IMR-90 (cell line): ENCODE measurements at regions not wholly inside any gene's neighbourhood (a gene's known extent, or its start where the extent isn't known, plus 50 kb on each side); places are given as distances from the start of the nearest gene placed in this dataset.

Experiments
- ATAC-seq: fragments of 200-7000 bp; cut with Tn5 transposase; 2 replicates; pipeline ENCODE4 v1.9.1; 2020; ENCODE audit warnings: low read depth, mild to moderate bottlenecking, moderate library complexity
- BruUV-seq: library from RNA; stranded (reverse); fragments of 400-500 nt; replicated peaks from 2 replicates; lab custom pipeline; 2021; lab: Mats Ljungman, UMichigan
- CTCF ChIA-PET: fragments of 300-600 bp; formaldehyde crosslinking; extraction: SDS; loops from one replicate; lab custom pipeline; 2021; ENCODE audit warnings: antibody characterized with exemption; lab: Yijun Ruan, JAX
- POLR2A ChIA-PET: fragments of 300-600 bp; sonication (Branson Sonifier 250); formaldehyde crosslinking; loops from one replicate; lab custom pipeline; 2022; ENCODE audit warnings: antibody characterized with exemption; ENCODE audit not compliant: unreplicated experiment; lab: Charles Lee
- DNase-seq: peaks from one replicate; pipeline ENCODE4 v3.0.0; 2013
- H2AFZ ChIP-seq: replicated peaks from 2 replicates; pipeline ENCODE3; 2013; ENCODE audit warnings: low read length, mild to moderate bottlenecking; ENCODE audit not compliant: poor library complexity
- H2AK5ac ChIP-seq: 2 replicates; pipeline ENCODE4 v1.6.1; 2013; ENCODE audit warnings: low read depth, low read length, inconsistent platforms
- H2AK9ac ChIP-seq: replicated peaks from 2 replicates; pipeline ENCODE3; 2013; ENCODE audit warnings: mild to moderate bottlenecking, low read depth, low read length, moderate library complexity; ENCODE audit not compliant: poor library complexity
- H2BK120ac ChIP-seq: 2 replicates; pipeline ENCODE4 v1.6.1; 2013; ENCODE audit warnings: low read depth, low read length, inconsistent platforms
- H2BK15ac ChIP-seq: 3 replicates; pipeline ENCODE4 v1.6.1; 2013; ENCODE audit warnings: low read depth, low read length, inconsistent platforms
- H2BK20ac ChIP-seq: 2 replicates; pipeline ENCODE4 v1.6.1; 2013; ENCODE audit warnings: low read depth, mild to moderate bottlenecking, inconsistent platforms, low read length, moderate library complexity
- H2BK5ac ChIP-seq: 2 replicates; pipeline ENCODE4 v1.6.1; 2013; ENCODE audit warnings: mild to moderate bottlenecking, low read depth, low read length, inconsistent platforms; ENCODE audit not compliant: poor library complexity, severe bottlenecking
- H3K14ac ChIP-seq: replicated peaks from 2 replicates; pipeline ENCODE4 v1.6.1; 2013; ENCODE audit warnings: low read depth, low read length, inconsistent platforms
- H3K18ac ChIP-seq: 2 replicates; pipeline ENCODE4 v1.6.1; 2013; ENCODE audit warnings: low read depth, low read length, control low read depth
- H3K23ac ChIP-seq: 2 replicates; pipeline ENCODE4 v1.6.1; 2013; ENCODE audit warnings: low read depth, low read length, inconsistent platforms
- H3K27ac ChIP-seq: 2 replicates; pipeline ENCODE4 v1.5.1; 2013; ENCODE audit warnings: mild to moderate bottlenecking, control low read depth, low read length; ENCODE audit not compliant: insufficient read depth
- H3K27me3 ChIP-seq: 2 replicates; pipeline ENCODE4 v1.6.1; 2013; ENCODE audit warnings: low read length; ENCODE audit not compliant: control insufficient read depth, insufficient read depth
- H3K36me3 ChIP-seq: 2 replicates; pipeline ENCODE4 v1.6.1; 2013; ENCODE audit warnings: low read length, mixed read lengths; ENCODE audit not compliant: control insufficient read depth, insufficient read depth
- H3K4ac ChIP-seq: 2 replicates; pipeline ENCODE4 v1.6.1; 2013; ENCODE audit warnings: low read depth, low read length, inconsistent platforms
- H3K4me1 ChIP-seq: 2 replicates; pipeline ENCODE4 v1.6.1; 2013; ENCODE audit warnings: low read length, mixed read lengths; ENCODE audit not compliant: control insufficient read depth, insufficient read depth
- H3K4me2 ChIP-seq: 2 replicates; pipeline ENCODE4 v1.6.1; 2013; ENCODE audit warnings: low read depth, mild to moderate bottlenecking, control low read depth, low read length, moderate library complexity
- H3K4me3 ChIP-seq: 2 replicates; pipeline ENCODE4 v1.5.1; 2013; ENCODE audit warnings: low read depth, mild to moderate bottlenecking, control low read depth, low read length, moderate library complexity; ENCODE audit not compliant: insufficient read depth
- H3K56ac ChIP-seq: 2 replicates; pipeline ENCODE4 v1.6.1; 2013; ENCODE audit warnings: low read length, inconsistent platforms; ENCODE audit not compliant: insufficient read depth; ENCODE audit errors: extremely low read depth
- H3K79me1 ChIP-seq, 2 experiments: 2 replicates each; pipeline ENCODE4 v1.6.1; 2013; ENCODE audit warnings: low read length in 2 of 2, inconsistent platforms in 1 of 2, low read depth in 1 of 2
- H3K9ac ChIP-seq: 2 replicates; pipeline ENCODE4 v1.6.1; 2013; ENCODE audit warnings: low read depth, low read length, control low read depth
- H3K9me1 ChIP-seq: 2 replicates; pipeline ENCODE4 v1.6.1; 2013; ENCODE audit warnings: low read length, inconsistent platforms; ENCODE audit not compliant: insufficient read depth
- H3K9me3 ChIP-seq: 2 replicates; pipeline ENCODE4 v1.6.1; 2013; ENCODE audit warnings: low read length; ENCODE audit not compliant: control insufficient read depth, insufficient read depth
- H4K20me1 ChIP-seq: 2 replicates; pipeline ENCODE4 v1.6.1; 2013; ENCODE audit warnings: low read length, inconsistent platforms; ENCODE audit not compliant: insufficient read depth
- H4K5ac ChIP-seq: 2 replicates; pipeline ENCODE4 v1.6.1; 2013; ENCODE audit warnings: mild to moderate bottlenecking, low read depth, low read length, control low read depth
- H4K8ac ChIP-seq, 2 experiments: 2 replicates each; pipeline ENCODE4 v1.6.1; 2013; ENCODE audit warnings: low read depth in 2 of 2, low read length in 2 of 2, control low read depth in 1 of 2, inconsistent platforms in 1 of 2
- H4K91ac ChIP-seq: 2 replicates; pipeline ENCODE4 v1.6.1; 2013; ENCODE audit warnings: low read depth, low read length, inconsistent platforms; ENCODE audit not compliant: insufficient read depth
- CTCF ChIP-seq: conservative IDR thresholded peaks from 2 replicates; pipeline ENCODE4 v1.5.1; 2012; ENCODE audit warnings: mild to moderate bottlenecking, low read depth, low read length, improper control_type of control experiment
- MXI1 ChIP-seq: IDR thresholded peaks from 2 replicates; pipeline ENCODE4 v1.6.1; 2012; ENCODE audit warnings: low read depth, mild to moderate bottlenecking, low read length, moderate library complexity, borderline replicate concordance
- RAD21 ChIP-seq: IDR thresholded peaks from 2 replicates; pipeline ENCODE4 v1.6.1; 2012; ENCODE audit warnings: low read length, improper control_type of control experiment
- SMC3 ChIP-seq: fragments of 150-350 bp; IDR thresholded peaks from 2 replicates; pipeline ENCODE4 v1.6.1; 2016; ENCODE audit warnings: low read depth, mild to moderate bottlenecking, antibody characterized with exemption, low read length, moderate library complexity
- WGBS, 2 experiments: methylation state at CpG; one replicate each; pipeline versions ENCODE4 v1.1.5 to v1.1.7; 2013; ENCODE audit warnings: missing lambda C conversion rate in 2 of 2; ENCODE audit not compliant: insufficient read length in 1 of 2; ENCODE audit errors: extremely low coverage in 2 of 2; 5-methylcytosine and 5-hydroxymethylcytosine counted together
- dilution Hi-C: fragments of 300-500 bp; cut with HindIII; formaldehyde crosslinking; loops from one replicate; pipeline ENCODE4 v1.14.3; 2018; ENCODE audit warnings: low sequenced_read_pairs; ENCODE audit not compliant: unreplicated experiment
- in situ Hi-C: fragments of 300-500 bp; cut with MboI; formaldehyde crosslinking; loops from 3 replicates; pipeline ENCODE4 v1.14.3; 2019; ENCODE audit warnings: low sequenced_read_pairs, inconsistent platforms, mixed read lengths
- intact Hi-C: fragments of 100-400 bp; cut with micrococcal nuclease; formaldehyde crosslinking; loops from 2 replicates; pipeline ENCODE4 v1.10.0; 2022

GRCh38 chr14:76647697-76648298, 113.5 kb upstream of the VASH1 start:
- ATAC-seq (peak; percentile 93), DNase-seq (peak; percentile 59)
- peak overlapping the region; percentile 50 for H2AK9ac ChIP-seq
- H3K79me1 ChIP-seq, result no peaks in the 10 kb centered on the region
- H4K5ac ChIP-seq, result no peak overlapping the region
- no peaks in the 10 kb centered on the region for H3K9me3 ChIP-seq
- 53% methylated on average over 2 of the region's 7 CpGs; no CpG with 5 or more reads in 1 of the 2 experiments for WGBS, 2 experiments
- H3K27ac ChIP-seq, result no peak overlapping the region
- BruUV-seq, result no TSS peak
- intact Hi-C loops (loop anchor here (5.0 to 10.0 kb wide), 3 partner anchors 133 to 935 kb away; partner anchors contain the start of gene GPATCH2L), in situ Hi-C loops (loop anchor here (10.0 to 25.0 kb wide), 2 partner anchors 593 to 935 kb away; no protein-coding TSS in a partner anchor), dilution Hi-C loops (no loop called here)
- no peak overlapping the region for H3K4ac ChIP-seq
- no peak overlapping the region for H3K23ac ChIP-seq
- H3K9me1 ChIP-seq, result no peaks in the 10 kb centered on the region
- H3K4me3 ChIP-seq, result no peak overlapping the region
- TF ChIP-seq MXI1 (no peak), RAD21 (peak; percentile 58), SMC3 (peak; percentile 36), CTCF (peak; percentile 61)
- no peak overlapping the region for H3K14ac ChIP-seq
- H3K56ac ChIP-seq, result no peak overlapping the region
- no peaks in the 10 kb centered on the region; the same call in 1 of the 2 replicates for H3K27me3 ChIP-seq
- H3K18ac ChIP-seq, result no peak overlapping the region
- no peaks in the 10 kb centered on the region for H4K20me1 ChIP-seq
- no peak overlapping the region for H2BK15ac ChIP-seq
- H2BK5ac ChIP-seq, result no peak overlapping the region
- no peak overlapping the region for H2AK5ac ChIP-seq
- H3K4me1 ChIP-seq, result no peaks in the 10 kb centered on the region
- H2AFZ ChIP-seq, result peak overlapping the region; percentile 33
- POLR2A ChIA-PET, result no interaction called here
- no peak overlapping the region for H2BK120ac ChIP-seq
- H3K9ac ChIP-seq, result no peak overlapping the region
- H2BK20ac ChIP-seq, result no peak overlapping the region
- no peak overlapping the region for H3K4me2 ChIP-seq
- H4K91ac ChIP-seq, result no peak overlapping the region
- CTCF ChIA-PET, result interaction anchor here (0.6 to 1.2 kb wide), 3 partner anchors 10 to 13 kb away, joined by 3 to 4 read pairs (median 3); no protein-coding TSS in a partner anchor
- no peak overlapping the region for H4K8ac ChIP-seq
- H3K36me3 ChIP-seq, result no peaks in the 10 kb centered on the region
